ENCODE measurements at regions not wholly inside any gene's neighbourhood (a gene's known extent, or its start where the extent isn't known, plus 50 kb on each side); places are given as distances from the start of the nearest gene placed in this dataset.

GRCh38 chr6:120039664-120040063, 690.1 kb upstream of the MAN1A1 start:
- DNase-seq: no peak

- no peak for DNase-seq
Observed at GRCh38 chr6:120031837-120032236, 682.3 kb upstream of the MAN1A1 start.

GRCh38 chr6:120026791-120027190, 677.2 kb upstream of the MAN1A1 start:
- no peak for DNase-seq

- DNase-seq: no peak
Observed at GRCh38 chr6:120010075-120010474, 660.5 kb upstream of the MAN1A1 start.

GRCh38 chr6:120005292-120005976, 655.9 kb upstream of the MAN1A1 start:
- DNase-seq: no peak

GRCh38 chr6:119986934-119987549, 637.5 kb upstream of the MAN1A1 start:
- no peak for DNase-seq

- no peak for DNase-seq
Observed at GRCh38 chr6:119985952-119986736, 636.6 kb upstream of the MAN1A1 start.

GRCh38 chr6:119980802-119981201, 631.2 kb upstream of the MAN1A1 start:
- no peak for DNase-seq

GRCh38 chr6:119979862-119980261, 630.3 kb upstream of the MAN1A1 start:
- DNase-seq: no peak

GRCh38 chr6:119978274-119978889, 628.8 kb upstream of the MAN1A1 start:
- DNase-seq: no peak

GRCh38 chr6:119974430-119975159, 625.0 kb upstream of the MAN1A1 start:
- DNase-seq: no peak

- no peak for DNase-seq
Observed at GRCh38 chr6:119966484-119966883, 616.9 kb upstream of the MAN1A1 start.

GRCh38 chr6:119965900-119966299, 616.3 kb upstream of the MAN1A1 start:
- no peak for DNase-seq

- DNase-seq: no peak
Observed at GRCh38 chr6:119965008-119965407, 615.4 kb upstream of the MAN1A1 start.

- no peak for DNase-seq
Observed at GRCh38 chr6:119962505-119962904, 612.9 kb upstream of the MAN1A1 start.

- no peak for DNase-seq
Observed at GRCh38 chr6:119961450-119961849, 611.9 kb upstream of the MAN1A1 start.

- DNase-seq: no peak
Observed at GRCh38 chr6:119960456-119960855, 610.9 kb upstream of the MAN1A1 start.

- no peak for DNase-seq
Observed at GRCh38 chr6:119960036-119960435, 610.5 kb upstream of the MAN1A1 start.

GRCh38 chr6:119957195-119957594, 607.6 kb upstream of the MAN1A1 start:
- no peak for DNase-seq

GRCh38 chr6:119952696-119953095, 603.1 kb upstream of the MAN1A1 start:
- no peak for DNase-seq

GRCh38 chr6:119950681-119951080, 601.1 kb upstream of the MAN1A1 start:
- DNase-seq: no peak

GRCh38 chr6:119942078-119942752, 592.7 kb upstream of the MAN1A1 start:
- no peak for DNase-seq

Data from retina (tissue), 1 donor.